ENCODE measurements at regions not wholly inside any gene's neighbourhood (a gene's known extent, or its start where the extent isn't known, plus 50 kb on each side); places are given as distances from the start of the nearest gene placed in this dataset.

DNA sequence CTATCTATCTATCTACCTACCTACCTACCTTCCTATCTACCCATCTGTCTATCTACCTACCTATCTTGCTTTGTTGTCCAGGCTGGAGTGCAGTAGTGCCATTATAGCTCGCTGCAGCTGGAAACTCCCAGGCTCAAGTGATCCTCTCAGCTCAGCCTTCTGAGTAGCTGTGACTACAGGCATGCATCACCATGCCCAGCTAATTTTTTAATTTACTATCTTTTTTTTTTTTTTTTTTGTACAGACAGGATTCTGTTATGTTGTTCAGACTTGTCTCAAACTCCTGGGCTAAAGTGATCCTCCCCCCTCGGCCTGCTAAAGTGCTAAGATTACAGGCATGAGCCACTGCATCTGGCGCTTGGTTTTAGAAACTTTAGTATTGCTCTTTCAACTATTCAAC is 762.4 kb downstream of the SLC6A15 start:
- ATAC-seq (ENCODE audit: insufficient read depth, low read depth), result no peak
- H3K9ac ChIP-seq (ENCODE audit: low read depth, low read length), result no peak overlapping the region
- no peak overlapping the region for H3K27ac ChIP-seq (ENCODE audit: low read length)
- no peak for TF ChIP-seq EZH2 (IDR thresholded peaks at IDR 0.05; ENCODE audit: borderline replicate concordance, low read depth, low read length, severe bottlenecking)
- TF ChIP-seq, protein P1, sequence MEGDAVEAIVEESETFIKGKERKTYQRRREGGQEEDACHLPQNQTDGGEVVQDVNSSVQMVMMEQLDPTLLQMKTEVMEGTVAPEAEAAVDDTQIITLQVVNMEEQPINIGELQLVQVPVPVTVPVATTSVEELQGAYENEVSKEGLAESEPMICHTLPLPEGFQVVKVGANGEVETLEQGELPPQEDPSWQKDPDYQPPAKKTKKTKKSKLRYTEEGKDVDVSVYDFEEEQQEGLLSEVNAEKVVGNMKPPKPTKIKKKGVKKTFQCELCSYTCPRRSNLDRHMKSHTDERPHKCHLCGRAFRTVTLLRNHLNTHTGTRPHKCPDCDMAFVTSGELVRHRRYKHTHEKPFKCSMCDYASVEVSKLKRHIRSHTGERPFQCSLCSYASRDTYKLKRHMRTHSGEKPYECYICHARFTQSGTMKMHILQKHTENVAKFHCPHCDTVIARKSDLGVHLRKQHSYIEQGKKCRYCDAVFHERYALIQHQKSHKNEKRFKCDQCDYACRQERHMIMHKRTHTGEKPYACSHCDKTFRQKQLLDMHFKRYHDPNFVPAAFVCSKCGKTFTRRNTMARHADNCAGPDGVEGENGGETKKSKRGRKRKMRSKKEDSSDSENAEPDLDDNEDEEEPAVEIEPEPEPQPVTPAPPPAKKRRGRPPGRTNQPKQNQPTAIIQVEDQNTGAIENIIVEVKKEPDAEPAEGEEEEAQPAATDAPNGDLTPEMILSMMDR (IDR thresholded peaks at IDR 0.05; ENCODE audit: borderline replicate concordance, extremely low read depth, low read length, poor library complexity, severe bottlenecking), result no peak
- H3K27me3 ChIP-seq (ENCODE audit: insufficient read depth, low read length, poor library complexity), result no peaks in the 10 kb centered on the region
- no peaks in the 10 kb centered on the region for H3K36me3 ChIP-seq (ENCODE audit: insufficient read depth, low read length)
- H3K4me1 ChIP-seq (ENCODE audit: insufficient read depth, low read length), result no peaks in the 10 kb centered on the region
- H2AFZ ChIP-seq (ENCODE audit: low read depth, low read length), result no peak overlapping the region
- H3K9me3 ChIP-seq (ENCODE audit: insufficient read depth, low read length, severe bottlenecking), result peaks cover 4% of the 10 kb centered on the region
- H3K4me3 ChIP-seq (ENCODE audit: low read depth in 1 of 2, low read length in 2 of 2), result no peak overlapping the region
- no peaks in the 10 kb centered on the region for H3K79me2 ChIP-seq (ENCODE audit: insufficient read depth, low read length)
- H4K20me1 ChIP-seq (ENCODE audit: insufficient read depth, low read length), result no peaks in the 10 kb centered on the region
- no peak overlapping the region for H3K4me2 ChIP-seq (ENCODE audit: insufficient read depth, low read length)
- DNase-seq, result no peak

DNA sequence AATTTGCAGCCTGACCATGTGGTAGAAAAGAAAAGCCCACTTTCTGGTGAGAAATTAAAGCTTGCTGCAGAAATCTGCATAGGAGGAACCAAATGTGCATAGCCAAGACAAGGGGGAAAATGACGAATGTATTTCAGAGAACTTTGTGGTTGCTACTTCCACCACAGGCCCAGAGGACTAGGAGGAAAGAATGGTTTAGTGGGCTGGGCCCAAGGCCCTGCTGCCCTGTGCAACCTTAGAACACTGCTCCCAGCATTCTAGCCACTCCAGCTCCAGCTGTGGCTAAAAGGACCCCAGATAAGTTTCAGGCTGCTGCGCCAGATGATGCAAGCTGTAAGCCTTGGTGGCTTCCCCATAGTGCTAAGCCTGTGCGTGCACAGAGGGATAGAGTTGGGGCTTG is 764.3 kb downstream of the SLC6A15 start:
- no peaks in the 10 kb centered on the region for H4K20me1 ChIP-seq (ENCODE audit: insufficient read depth, low read length)
- no peaks in the 10 kb centered on the region for H3K4me1 ChIP-seq (ENCODE audit: insufficient read depth, low read length)
- H3K9me3 ChIP-seq (ENCODE audit: insufficient read depth, low read length, severe bottlenecking), result peaks cover 4% of the 10 kb centered on the region
- no peak for TF ChIP-seq EZH2 (IDR thresholded peaks at IDR 0.05; ENCODE audit: borderline replicate concordance, low read depth, low read length, severe bottlenecking)
- TF ChIP-seq, protein P1 (IDR thresholded peaks at IDR 0.05; ENCODE audit: borderline replicate concordance, extremely low read depth, low read length, poor library complexity, severe bottlenecking), result no peak
- DNase-seq (no peak), ATAC-seq (ENCODE audit: insufficient read depth, low read depth) (no peak)
- H3K79me2 ChIP-seq (ENCODE audit: insufficient read depth, low read length), result no peaks in the 10 kb centered on the region
- no peak overlapping the region for H3K4me2 ChIP-seq (ENCODE audit: insufficient read depth, low read length)
- H3K4me3 ChIP-seq (ENCODE audit: low read depth in 1 of 2, low read length in 2 of 2), result no peak overlapping the region
- H3K27me3 ChIP-seq (ENCODE audit: insufficient read depth, low read length, poor library complexity), result no peaks in the 10 kb centered on the region
- no peak overlapping the region for H2AFZ ChIP-seq (ENCODE audit: low read depth, low read length)
- no peak overlapping the region for H3K27ac ChIP-seq (ENCODE audit: low read length)
- H3K9ac ChIP-seq (ENCODE audit: low read depth, low read length), result no peak overlapping the region
- no peaks in the 10 kb centered on the region for H3K36me3 ChIP-seq (ENCODE audit: insufficient read depth, low read length)

- Histone ChIP-seq H3K27me3 (ENCODE audit: insufficient read depth, low read length, poor library complexity) (no peaks in the 10 kb centered on the region), H4K20me1 (ENCODE audit: insufficient read depth, low read length) (no peaks in the 10 kb centered on the region), H3K4me1 (ENCODE audit: insufficient read depth, low read length) (no peaks in the 10 kb centered on the region), H3K36me3 (ENCODE audit: insufficient read depth, low read length) (no peaks in the 10 kb centered on the region), H2AFZ (ENCODE audit: low read depth, low read length) (no peak overlapping the region), H3K9ac (ENCODE audit: low read depth, low read length) (no peak overlapping the region), H3K4me2 (ENCODE audit: insufficient read depth, low read length) (no peak overlapping the region), H3K79me2 (ENCODE audit: insufficient read depth, low read length) (no peaks in the 10 kb centered on the region), H3K9me3 (ENCODE audit: insufficient read depth, low read length, severe bottlenecking) (no peaks in the 10 kb centered on the region), H3K27ac (ENCODE audit: low read length) (no peak overlapping the region), H3K4me3 (ENCODE audit: low read depth in 1 of 2, low read length in 2 of 2) (no peak overlapping the region)
- no peak for TF ChIP-seq EZH2 (IDR thresholded peaks at IDR 0.05; ENCODE audit: borderline replicate concordance, low read depth, low read length, severe bottlenecking)
- ATAC-seq (ENCODE audit: insufficient read depth, low read depth) (no peak), DNase-seq (no peak)
These were observed 775.7 kb downstream of the SLC6A15 start for GRCh38 chr12:84136862-84137367.

DNA sequence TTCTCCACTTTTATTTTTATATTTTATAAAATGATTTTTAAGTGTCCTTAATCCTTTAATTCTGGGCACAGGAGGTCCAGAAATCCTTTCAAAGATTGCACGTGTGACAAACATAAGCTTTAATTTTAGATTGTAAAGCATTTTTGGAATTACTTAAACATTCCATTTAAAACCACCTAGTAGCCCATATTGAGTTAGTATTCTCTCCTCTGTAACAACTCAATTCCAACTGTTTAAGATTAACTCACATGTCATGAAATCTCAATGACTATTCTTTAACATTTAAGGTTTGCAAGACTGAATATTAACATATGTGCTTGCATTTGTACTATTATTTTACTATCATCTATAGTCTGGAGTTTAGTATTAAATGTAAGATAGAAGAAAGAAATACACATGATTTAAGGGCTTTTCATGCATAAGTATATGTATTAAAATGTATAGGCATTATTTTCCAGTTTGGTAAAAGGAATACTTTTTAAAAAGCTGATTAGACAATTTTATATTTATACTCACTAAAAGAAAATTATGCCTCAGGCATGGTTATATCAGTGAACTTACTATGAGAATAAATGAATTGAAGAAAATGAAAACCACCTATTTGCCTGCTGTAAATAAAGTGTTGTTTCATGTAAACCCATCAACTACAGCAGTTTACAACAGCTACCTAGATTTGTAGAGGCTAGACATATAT is 776.9 kb downstream of the SLC6A15 start:
- Histone ChIP-seq H3K9me3 (ENCODE audit: insufficient read depth, low read length, severe bottlenecking) (no peaks in the 10 kb centered on the region), H3K27ac (ENCODE audit: low read length) (no peak overlapping the region), H3K9ac (ENCODE audit: low read depth, low read length) (no peak overlapping the region), H3K27me3 (ENCODE audit: insufficient read depth, low read length, poor library complexity) (no peaks in the 10 kb centered on the region), H2AFZ (ENCODE audit: low read depth, low read length) (no peak overlapping the region), H3K4me1 (ENCODE audit: insufficient read depth, low read length) (no peaks in the 10 kb centered on the region), H3K4me2 (ENCODE audit: insufficient read depth, low read length) (no peak overlapping the region), H4K20me1 (ENCODE audit: insufficient read depth, low read length) (no peaks in the 10 kb centered on the region), H3K36me3 (ENCODE audit: insufficient read depth, low read length) (no peaks in the 10 kb centered on the region), H3K4me3 (ENCODE audit: low read depth in 1 of 2, low read length in 2 of 2) (no peak overlapping the region), H3K79me2 (ENCODE audit: insufficient read depth, low read length) (no peaks in the 10 kb centered on the region)
- DNase-seq, result no peak
- ATAC-seq (ENCODE audit: insufficient read depth, low read depth), result no peak
- TF ChIP-seq, protein P1 (IDR thresholded peaks at IDR 0.05; ENCODE audit: borderline replicate concordance, extremely low read depth, low read length, poor library complexity, severe bottlenecking), result no peak
- TF ChIP-seq EZH2 (IDR thresholded peaks at IDR 0.05; ENCODE audit: borderline replicate concordance, low read depth, low read length, severe bottlenecking), result no peak

Measured in DND-41 (cell line).